Ishikawa (cell line): ENCODE measurements at regions not wholly inside any gene's neighbourhood (a gene's known extent, or its start where the extent isn't known, plus 50 kb on each side); places are given as distances from the start of the nearest gene placed in this dataset.

Source experiments
- CEBPB ChIP-seq: IDR thresholded peaks from 2 replicates; pipeline ENCODE4 v1.6.1; 2012
- CREB1 ChIP-seq: IDR thresholded peaks from 2 replicates; pipeline ENCODE4 v1.6.1; 2012; ENCODE audit warnings: low read depth
- EP300 ChIP-seq: IDR thresholded peaks from 2 replicates; pipeline ENCODE4 v1.6.1; 2012; ENCODE audit warnings: borderline replicate concordance
- FOXM1 ChIP-seq: IDR thresholded peaks from 2 replicates; pipeline ENCODE4 v1.6.1; 2012; ENCODE audit warnings: low read depth, borderline replicate concordance
- RAD21 ChIP-seq: IDR thresholded peaks from 2 replicates; pipeline ENCODE4 v1.6.1; 2012; ENCODE audit warnings: low read depth
- TAF1 ChIP-seq: IDR thresholded peaks from 2 replicates; pipeline ENCODE4 v1.6.1; 2012; ENCODE audit warnings: low read depth, mild to moderate bottlenecking
- TCF12 ChIP-seq: IDR thresholded peaks from 2 replicates; pipeline ENCODE4 v1.6.1; 2012; ENCODE audit warnings: low read depth
- TEAD4 ChIP-seq: IDR thresholded peaks from 2 replicates; pipeline ENCODE4 v1.6.1; 2012
- TF ChIP-seq, protein P1 (sequence below): IDR thresholded peaks from 2 replicates; pipeline ENCODE4 v1.6.1; 2012

DNA sequence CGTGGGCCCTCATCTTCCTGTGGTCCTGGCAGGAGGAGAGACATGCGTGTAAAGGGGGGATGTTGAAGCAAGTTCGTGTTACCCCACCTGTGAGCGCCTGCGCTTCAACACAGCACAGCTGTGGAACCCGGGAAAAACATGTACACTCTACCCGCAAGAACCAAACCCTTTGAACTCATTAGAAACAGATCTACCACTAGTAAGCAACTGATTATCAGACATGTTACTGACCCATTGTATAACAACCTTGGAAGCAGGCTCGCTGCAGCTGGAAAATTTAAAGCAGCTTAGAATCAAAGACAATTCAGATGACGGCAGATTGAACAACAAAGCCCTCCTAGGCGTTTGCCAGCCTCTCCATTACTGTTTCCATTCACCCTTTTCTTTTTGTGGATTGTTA lies 771.7 kb upstream of the SALL3 start:
- TF ChIP-seq TCF12 (no peak), CEBPB (no peak), FOXM1 (no peak), TAF1 (no peak), EP300 (no peak), RAD21 (no peak), TEAD4 (no peak), CREB1 (no peak)
- TF ChIP-seq, protein P1, sequence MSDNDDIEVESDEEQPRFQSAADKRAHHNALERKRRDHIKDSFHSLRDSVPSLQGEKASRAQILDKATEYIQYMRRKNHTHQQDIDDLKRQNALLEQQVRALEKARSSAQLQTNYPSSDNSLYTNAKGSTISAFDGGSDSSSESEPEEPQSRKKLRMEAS, result no peak
